Glutamatergic neuron (in vitro differentiated cells): ENCODE measurements at regions not wholly inside any gene's neighbourhood (a gene's known extent, or its start where the extent isn't known, plus 50 kb on each side); places are given as distances from the start of the nearest gene placed in this dataset.
A peak's percentile ranks its signal among the peaks of the same experiment; 100 is the strongest.

Source experiments
- DNase-seq: peaks from one replicate; pipeline ENCODE4 v3.0.0; 2022
- H3K27ac Mint-ChIP-seq: one replicate; pipeline ENCODE4 v1.8.0; 2020; ENCODE audit warnings: mild to moderate bottlenecking, mixed read lengths, inconsistent platforms; ENCODE audit not compliant: unreplicated experiment
- H3K27me3 Mint-ChIP-seq: one replicate; pipeline ENCODE4 v1.8.0; 2020; ENCODE audit warnings: mild to moderate bottlenecking, moderate library complexity, mixed read lengths, inconsistent platforms; ENCODE audit not compliant: unreplicated experiment
- H3K36me3 Mint-ChIP-seq: one replicate; pipeline ENCODE4 v1.8.0; 2020; ENCODE audit warnings: mild to moderate bottlenecking, mixed read lengths, inconsistent platforms; ENCODE audit not compliant: unreplicated experiment
- H3K4me1 Mint-ChIP-seq: one replicate; pipeline ENCODE4 v1.8.0; 2020; ENCODE audit warnings: mild to moderate bottlenecking, low read depth, mixed read lengths, inconsistent platforms; ENCODE audit not compliant: unreplicated experiment
- H3K4me3 Mint-ChIP-seq: one replicate; pipeline ENCODE4 v1.8.0; 2020; ENCODE audit warnings: mild to moderate bottlenecking, mixed read lengths, inconsistent platforms; ENCODE audit not compliant: unreplicated experiment
- H3K9me3 Mint-ChIP-seq: one replicate; pipeline ENCODE4 v1.8.0; 2020; ENCODE audit warnings: mild to moderate bottlenecking, moderate library complexity, mixed read lengths, inconsistent platforms; ENCODE audit not compliant: unreplicated experiment
- TF ChIP-seq, protein P1 (sequence below): fragments of 200-600 bp; sonication (generic); IDR thresholded peaks from one replicate; pipeline ENCODE4 v1.5.0; 2021; ENCODE audit not compliant: partially characterized antibody, unreplicated experiment

DNA sequence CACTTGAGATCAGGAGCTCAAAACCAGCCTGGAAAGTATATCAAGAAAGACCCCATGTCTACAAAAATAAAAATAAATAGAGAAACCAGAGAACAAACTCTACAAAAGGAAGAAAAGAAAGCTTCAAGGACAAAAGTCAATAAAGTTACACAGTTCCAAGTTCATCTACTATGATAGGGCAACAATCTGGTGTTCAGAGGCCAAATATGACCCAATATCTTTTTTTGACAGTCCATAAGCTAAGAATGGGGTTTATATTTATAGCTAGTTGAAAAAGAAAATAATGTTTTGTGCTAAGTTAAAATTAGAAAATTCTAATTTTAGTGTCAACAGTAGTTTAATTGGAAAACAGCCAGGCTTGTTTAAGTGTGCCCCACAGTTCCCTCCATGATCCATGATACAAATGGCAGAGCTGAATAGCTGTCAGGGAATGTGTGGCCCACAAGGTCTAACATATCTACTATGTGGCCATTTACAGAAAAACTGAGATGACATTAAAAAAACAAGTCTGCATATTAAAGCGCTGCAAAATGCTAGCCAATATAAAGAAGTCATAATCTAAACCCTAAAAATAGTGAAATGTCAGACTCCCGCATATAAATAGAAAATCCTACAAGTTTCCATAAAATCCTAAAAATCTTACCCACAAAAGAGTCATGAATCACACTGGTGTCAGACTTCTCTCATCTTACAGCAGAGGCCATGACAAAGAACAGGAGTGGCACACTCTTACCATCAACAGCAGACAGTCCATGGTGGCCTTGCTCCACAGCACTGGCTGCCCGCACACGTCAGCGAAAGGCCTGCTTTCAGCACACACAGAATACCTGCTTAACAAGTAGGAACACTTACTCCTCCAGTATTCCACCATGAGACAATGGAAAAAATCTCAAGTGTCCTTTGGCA, 281.9 kb upstream of the HSFY2 start:
- Mint-ChIP-seq H3K9me3 (no peaks in the 10 kb centered on the region), H3K4me3 (no peak overlapping the region), H3K4me1 (peaks cover 2% of the 10 kb centered on the region), H3K27me3 (no peaks in the 10 kb centered on the region), H3K36me3 (no peaks in the 10 kb centered on the region), H3K27ac (no peak overlapping the region)
- TF ChIP-seq, protein P1, sequence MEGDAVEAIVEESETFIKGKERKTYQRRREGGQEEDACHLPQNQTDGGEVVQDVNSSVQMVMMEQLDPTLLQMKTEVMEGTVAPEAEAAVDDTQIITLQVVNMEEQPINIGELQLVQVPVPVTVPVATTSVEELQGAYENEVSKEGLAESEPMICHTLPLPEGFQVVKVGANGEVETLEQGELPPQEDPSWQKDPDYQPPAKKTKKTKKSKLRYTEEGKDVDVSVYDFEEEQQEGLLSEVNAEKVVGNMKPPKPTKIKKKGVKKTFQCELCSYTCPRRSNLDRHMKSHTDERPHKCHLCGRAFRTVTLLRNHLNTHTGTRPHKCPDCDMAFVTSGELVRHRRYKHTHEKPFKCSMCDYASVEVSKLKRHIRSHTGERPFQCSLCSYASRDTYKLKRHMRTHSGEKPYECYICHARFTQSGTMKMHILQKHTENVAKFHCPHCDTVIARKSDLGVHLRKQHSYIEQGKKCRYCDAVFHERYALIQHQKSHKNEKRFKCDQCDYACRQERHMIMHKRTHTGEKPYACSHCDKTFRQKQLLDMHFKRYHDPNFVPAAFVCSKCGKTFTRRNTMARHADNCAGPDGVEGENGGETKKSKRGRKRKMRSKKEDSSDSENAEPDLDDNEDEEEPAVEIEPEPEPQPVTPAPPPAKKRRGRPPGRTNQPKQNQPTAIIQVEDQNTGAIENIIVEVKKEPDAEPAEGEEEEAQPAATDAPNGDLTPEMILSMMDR = no peak
- no peak for DNase-seq

DNA sequence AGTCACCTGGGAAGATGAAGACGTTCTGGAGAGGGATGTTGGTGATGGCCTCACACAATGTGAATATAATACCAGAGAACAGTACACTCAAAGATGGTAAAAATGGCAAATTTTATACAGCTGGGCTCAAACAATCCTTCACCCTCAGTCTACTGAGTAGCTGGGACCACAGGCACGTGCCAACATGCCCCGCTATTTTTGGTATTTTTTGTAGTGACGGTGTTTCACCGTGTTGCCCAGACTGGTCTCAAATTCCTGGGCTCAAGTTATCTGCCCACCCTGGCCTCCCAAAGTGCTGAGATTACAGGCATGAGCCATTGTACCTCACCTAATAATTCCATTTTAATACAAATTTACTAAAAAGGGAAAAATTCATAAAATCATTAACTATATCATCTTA, 280.3 kb upstream of the HSFY2 start:
- H3K4me3 Mint-ChIP-seq = no peak overlapping the region
- no peaks in the 10 kb centered on the region for H3K9me3 Mint-ChIP-seq
- no peaks in the 10 kb centered on the region for H3K27me3 Mint-ChIP-seq
- H3K36me3 Mint-ChIP-seq = no peaks in the 10 kb centered on the region
- TF ChIP-seq, protein P1 = no peak
- DNase-seq = no peak
- H3K4me1 Mint-ChIP-seq = peaks cover 2% of the 10 kb centered on the region
- no peak overlapping the region for H3K27ac Mint-ChIP-seq

DNA sequence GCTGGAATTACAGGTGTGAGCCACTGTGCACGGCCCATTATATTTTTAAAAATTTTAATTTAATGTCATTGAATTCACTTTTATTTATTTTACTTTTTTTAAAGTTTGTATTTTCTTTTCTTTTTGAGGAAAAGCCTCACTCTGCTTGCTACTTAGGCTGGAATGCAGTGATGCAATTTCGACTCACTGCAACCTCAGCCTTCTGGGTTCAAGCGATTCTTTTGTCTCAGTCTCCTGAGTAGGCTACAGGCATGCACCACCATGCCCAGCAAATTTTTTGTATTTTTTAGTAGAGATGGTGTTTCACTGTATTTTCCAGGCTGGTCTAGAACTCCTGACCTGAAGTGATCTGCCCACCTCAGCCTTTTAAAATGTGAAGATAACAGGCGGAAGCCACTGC, 277.5 kb upstream of the HSFY2 start:
- H3K27ac Mint-ChIP-seq = no peak overlapping the region
- TF ChIP-seq, protein P1 = no peak
- H3K27me3 Mint-ChIP-seq = no peaks in the 10 kb centered on the region
- no peaks in the 10 kb centered on the region for H3K9me3 Mint-ChIP-seq
- no peak overlapping the region for H3K4me3 Mint-ChIP-seq
- H3K36me3 Mint-ChIP-seq = no peaks in the 10 kb centered on the region
- no peaks in the 10 kb centered on the region for H3K4me1 Mint-ChIP-seq
- DNase-seq = no peak

DNA sequence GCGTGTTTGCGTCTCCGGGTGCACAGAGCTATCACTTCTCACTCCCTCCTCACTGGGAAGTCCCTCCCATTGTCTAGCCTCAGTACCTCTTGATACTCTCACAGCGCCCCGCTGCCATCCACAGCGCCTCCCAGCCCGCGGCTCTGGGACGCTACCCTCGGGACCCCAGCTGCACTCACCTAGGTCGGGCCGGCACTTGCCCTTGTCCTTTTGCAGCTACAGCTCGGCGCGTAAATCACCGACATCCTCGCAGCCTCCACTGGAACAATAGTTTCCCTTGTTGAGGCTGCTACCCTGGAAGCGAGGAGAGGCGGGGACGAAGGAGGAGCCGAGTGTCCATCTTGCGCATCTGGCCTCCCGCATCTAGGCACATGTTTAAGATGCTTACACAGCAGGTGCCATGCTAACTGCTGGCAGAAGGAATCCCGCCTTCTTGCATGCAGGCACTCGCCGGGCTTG, 269.5 kb upstream of the HSFY2 start:
- TF ChIP-seq, protein P1 = no peak
- Mint-ChIP-seq H3K4me3 (peak overlapping the region; percentile 67), H3K27me3 (peaks cover 3% of the 10 kb centered on the region), H3K9me3 (peaks cover 3% of the 10 kb centered on the region), H3K36me3 (no peaks in the 10 kb centered on the region), H3K4me1 (peaks cover 6% of the 10 kb centered on the region), H3K27ac (no peak overlapping the region)
- no peak for DNase-seq

DNA sequence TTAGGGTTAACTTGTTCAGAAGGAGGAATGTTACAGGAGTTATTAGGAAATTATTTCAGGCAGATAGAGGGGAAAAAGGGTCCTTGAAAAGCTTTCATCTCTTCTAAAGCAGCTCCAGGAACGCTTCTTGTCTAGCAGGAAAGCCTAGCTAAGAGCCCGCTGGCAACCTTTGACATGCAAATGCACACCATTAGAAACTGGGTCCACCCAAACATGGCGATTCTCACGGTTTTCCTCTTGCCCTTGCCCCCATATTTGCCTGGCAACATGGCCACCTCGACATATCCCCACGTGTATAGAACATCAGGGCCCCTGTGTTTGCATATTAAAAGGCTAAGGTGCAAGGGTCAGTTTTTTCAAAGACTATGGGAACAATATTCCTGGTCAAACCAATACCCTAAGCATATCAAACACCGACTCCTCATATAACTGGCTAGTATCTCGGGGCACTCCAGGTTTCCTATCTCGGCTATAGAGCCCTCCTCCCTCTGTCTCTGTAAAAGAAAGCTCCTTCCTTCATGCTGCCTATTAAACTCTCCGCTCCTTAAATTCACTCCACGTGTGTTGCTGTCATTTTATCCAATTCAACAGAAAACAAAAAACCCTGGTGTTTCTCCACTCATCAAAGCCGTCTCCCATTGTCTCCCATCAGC, 268.9 kb upstream of the HSFY2 start:
- Mint-ChIP-seq H3K4me1 (peaks cover 6% of the 10 kb centered on the region), H3K36me3 (no peaks in the 10 kb centered on the region)
- TF ChIP-seq, protein P1 = no peak

More for the DNA sequence above, 268.9 kb upstream of the HSFY2 start:
- no peak for DNase-seq
- peaks cover 3% of the 10 kb centered on the region for H3K9me3 Mint-ChIP-seq
- H3K27ac Mint-ChIP-seq = no peak overlapping the region
- H3K4me3 Mint-ChIP-seq = peak overlapping the region; percentile 67
- peaks cover 3% of the 10 kb centered on the region for H3K27me3 Mint-ChIP-seq
